ENCODE measurements at regions not wholly inside any gene's neighbourhood (a gene's known extent, or its start where the extent isn't known, plus 50 kb on each side); places are given as distances from the start of the nearest gene placed in this dataset.
A peak's percentile ranks its signal among the peaks of the same experiment; 100 is the strongest.

DNA sequence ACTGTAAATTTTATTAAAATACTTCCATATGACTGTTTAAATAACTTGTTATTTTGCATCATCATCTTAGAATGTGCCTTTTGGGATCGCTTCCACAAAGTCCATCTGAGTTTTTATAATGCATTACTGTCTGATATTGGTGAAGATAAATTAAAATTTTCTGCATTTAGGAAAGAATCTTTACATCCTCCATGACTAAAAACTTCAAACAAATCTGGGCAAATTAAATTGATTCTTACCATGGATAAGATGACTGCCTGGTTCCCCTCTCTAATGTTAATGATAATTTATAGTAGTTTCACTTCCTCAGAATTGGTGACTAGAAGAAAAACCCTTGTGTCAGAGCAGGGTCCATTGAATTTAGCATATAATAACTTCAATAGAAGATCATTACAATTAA lies 94.7 kb upstream of the SLC38A4 start:
- no TSS peak for BruUV-seq (replicated peaks)
- peaks cover 0 to 5% of the 10 kb centered on the region in 2 experiments; a peak in 1 of 4 replicates for H3K4me1 ChIP-seq (ENCODE audit: control insufficient read depth in 1 of 2, insufficient read depth in 2 of 2, low read length in 2 of 2)
- CTCF ChIA-PET: no interaction called here
- H3K9ac ChIP-seq (ENCODE audit: low read length): no peak overlapping the region
- H2AFZ ChIP-seq (ENCODE audit: low read depth, low read length, poor library complexity, severe bottlenecking): no peak overlapping the region
- H3K27ac ChIP-seq (ENCODE audit: low read depth, low read length): no peak overlapping the region
- no peaks in the 10 kb centered on the region for H3K36me3 ChIP-seq (ENCODE audit: control insufficient read depth in 1 of 2, insufficient read depth in 2 of 2, low read length in 2 of 2)
- H3K9me3 ChIP-seq (ENCODE audit: control insufficient read depth in 1 of 2, insufficient read depth in 1 of 2, low read depth in 1 of 2, low read length in 2 of 2): no peaks in the 10 kb centered on the region
- POLR2A ChIA-PET: no interaction called here
- no peak overlapping the region for H3K4me2 ChIP-seq (ENCODE audit: low read length)
- ATAC-seq (no peak), DNase-seq (ENCODE audit: low read depth, low spot score) (no peak)
- RAD21 ChIA-PET (ENCODE audit: low non-redundant PET in 1 of 2, low total read pairs in 2 of 2, uncharacterized antibody in 2 of 2, unreplicated experiment in 2 of 2): no interaction called here
- no peaks in the 10 kb centered on the region for H4K20me1 ChIP-seq (ENCODE audit: insufficient read depth)
- H3K9me2 ChIP-seq (ENCODE audit: insufficient read depth): no peaks in the 10 kb centered on the region
- no peak overlapping the region for H3K4me3 ChIP-seq (replicated peaks in 1 of 2; ENCODE audit: low read depth in 1 of 2, low read length in 2 of 2)
- TF ChIP-seq, protein P1, sequence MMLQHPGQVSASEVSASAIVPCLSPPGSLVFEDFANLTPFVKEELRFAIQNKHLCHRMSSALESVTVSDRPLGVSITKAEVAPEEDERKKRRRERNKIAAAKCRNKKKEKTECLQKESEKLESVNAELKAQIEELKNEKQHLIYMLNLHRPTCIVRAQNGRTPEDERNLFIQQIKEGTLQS (IDR thresholded peaks at IDR 0.05): no peak
- H3K27me3 ChIP-seq (ENCODE audit: insufficient read depth, low read length): no peaks in the 10 kb centered on the region
- no peaks in the 10 kb centered on the region for H3K79me2 ChIP-seq (ENCODE audit: insufficient read depth, low read length)
- intact Hi-C loops (cut with micrococcal nuclease): no loop called here

DNA sequence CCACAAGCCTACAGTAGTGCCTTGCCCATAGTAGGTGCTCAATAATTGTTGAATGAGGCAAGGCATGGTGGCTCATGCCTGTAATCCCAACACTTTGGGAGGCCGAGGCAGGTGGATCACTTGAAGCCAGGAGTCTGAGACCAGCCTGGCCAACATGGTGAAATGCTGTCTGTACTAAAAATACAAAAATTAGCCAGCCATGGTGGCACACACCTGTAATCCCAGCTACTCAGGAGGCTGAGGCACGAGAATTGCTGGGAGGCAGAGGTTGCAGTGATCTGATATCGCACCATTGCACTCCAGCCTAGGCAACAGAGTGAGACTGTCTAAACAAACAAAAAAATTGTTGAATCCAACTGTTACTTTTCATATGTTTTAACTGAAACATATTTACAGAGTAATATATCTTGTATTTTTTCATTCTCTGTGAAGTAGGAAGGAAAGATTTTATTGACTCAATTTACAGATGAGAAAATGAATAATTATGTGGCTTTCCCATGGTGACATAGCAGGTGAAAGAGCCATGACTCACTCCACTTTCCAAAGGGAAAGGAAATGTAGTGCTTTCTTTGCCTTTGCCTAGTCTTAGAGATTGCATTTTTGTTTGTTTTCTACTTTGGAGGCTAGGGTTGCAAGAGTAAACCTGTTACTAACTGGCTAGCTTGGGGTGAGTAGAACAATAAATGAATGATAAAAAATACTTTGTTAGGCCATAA lies 95.4 kb upstream of the SLC38A4 start:
- Histone ChIP-seq H4K20me1 (ENCODE audit: insufficient read depth) (no peaks in the 10 kb centered on the region), H3K4me1 (ENCODE audit: control insufficient read depth in 1 of 2, insufficient read depth in 2 of 2, low read length in 2 of 2) (peaks cover 0 to 5% of the 10 kb centered on the region in 2 experiments; a peak in 1 of 4 replicates), H3K9me3 (ENCODE audit: control insufficient read depth in 1 of 2, insufficient read depth in 1 of 2, low read depth in 1 of 2, low read length in 2 of 2) (no peaks in the 10 kb centered on the region), H3K4me3 (replicated peaks in 1 of 2; ENCODE audit: low read depth in 1 of 2, low read length in 2 of 2) (no peak overlapping the region), H3K9ac (ENCODE audit: low read length) (no peak overlapping the region), H3K9me2 (ENCODE audit: insufficient read depth) (no peaks in the 10 kb centered on the region), H2AFZ (ENCODE audit: low read depth, low read length, poor library complexity, severe bottlenecking) (no peak overlapping the region), H3K27ac (ENCODE audit: low read depth, low read length) (no peak overlapping the region), H3K27me3 (ENCODE audit: insufficient read depth, low read length) (no peaks in the 10 kb centered on the region), H3K4me2 (ENCODE audit: low read length) (no peak overlapping the region), H3K36me3 (ENCODE audit: control insufficient read depth in 1 of 2, insufficient read depth in 2 of 2, low read length in 2 of 2) (no peaks in the 10 kb centered on the region), H3K79me2 (ENCODE audit: insufficient read depth, low read length) (no peaks in the 10 kb centered on the region)
- intact Hi-C loops (cut with micrococcal nuclease): no loop called here
- DNase-seq (ENCODE audit: low read depth, low spot score) (no peak), ATAC-seq (no peak)
- RAD21 ChIA-PET (ENCODE audit: low non-redundant PET in 1 of 2, low total read pairs in 2 of 2, uncharacterized antibody in 2 of 2, unreplicated experiment in 2 of 2): no interaction called here
- no peak for TF ChIP-seq SIN3A (IDR thresholded peaks at IDR 0.05; ENCODE audit: low read depth)
- no peak for TF ChIP-seq TCF7L2 (IDR thresholded peaks at IDR 0.05; ENCODE audit: borderline replicate concordance, extremely low read depth, insufficient read depth, insufficient read length)
- TF ChIP-seq MAX (IDR thresholded peaks at IDR 0.05): no peak
- TF ChIP-seq ZFX (IDR thresholded peaks at IDR 0.05): no peak
- TF ChIP-seq FOSL1 (IDR thresholded peaks at IDR 0.05; ENCODE audit: low read depth): peak; percentile 33; the same call in 1 of the 2 replicates
- peak; percentile 13; the same call in 1 of the 2 replicates for TF ChIP-seq JUND (IDR thresholded peaks at IDR 0.05)
- TF ChIP-seq EZH2phosphoT487 (IDR thresholded peaks at IDR 0.05; ENCODE audit: borderline replicate concordance): no peak
- TF ChIP-seq POLR2AphosphoS5 (IDR thresholded peaks at IDR 0.05; ENCODE audit: low read depth, low read length): no peak
- no peak for TF ChIP-seq POLR2A (IDR thresholded peaks at IDR 0.05; ENCODE audit: borderline replicate concordance, extremely low read depth, insufficient read depth, insufficient read length)
- CTCF ChIA-PET: no interaction called here
- BruUV-seq (replicated peaks): no TSS peak
- POLR2A ChIA-PET: no interaction called here
